ENCODE measurements at regions not wholly inside any gene's neighbourhood (a gene's known extent, or its start where the extent isn't known, plus 50 kb on each side); places are given as distances from the start of the nearest gene placed in this dataset.

DNA sequence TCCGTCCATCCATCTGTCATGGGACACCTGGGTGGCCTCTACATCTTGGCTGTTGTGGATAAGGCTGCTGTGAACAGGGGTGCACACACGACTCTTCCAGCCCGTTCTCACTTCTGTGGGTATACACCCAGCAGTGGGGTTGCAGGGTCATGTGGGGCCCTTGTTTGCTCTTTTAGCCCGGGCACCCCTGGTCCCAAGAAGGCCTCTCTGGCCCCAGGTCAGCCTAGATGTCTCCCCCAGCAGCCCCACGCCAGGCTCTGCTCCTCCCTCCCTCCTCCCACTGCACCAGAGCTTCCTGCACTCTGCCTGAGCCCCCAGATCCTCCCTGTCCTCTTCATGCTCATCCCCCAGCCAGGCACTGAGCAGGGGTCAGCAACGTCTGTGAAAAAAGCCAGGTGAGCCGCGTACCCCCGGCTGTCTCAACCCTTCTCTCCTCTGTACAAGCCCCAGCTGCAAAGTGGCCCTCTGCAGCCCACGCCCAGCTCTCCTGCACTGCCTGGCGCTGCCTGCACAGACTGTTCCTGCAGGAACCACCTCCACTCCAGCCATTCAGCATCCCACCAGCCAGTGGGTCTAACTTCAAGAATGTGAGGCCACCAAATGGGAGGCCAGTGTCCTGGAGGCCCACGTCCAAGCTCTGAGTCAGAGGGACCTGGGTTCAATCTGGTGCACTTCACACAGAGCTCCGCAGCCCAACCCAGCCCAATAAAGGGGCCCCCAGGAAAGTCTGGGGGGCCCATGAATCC lies 1508.9 kb downstream of the BRD1 start:
- TF ChIP-seq, protein P1, sequence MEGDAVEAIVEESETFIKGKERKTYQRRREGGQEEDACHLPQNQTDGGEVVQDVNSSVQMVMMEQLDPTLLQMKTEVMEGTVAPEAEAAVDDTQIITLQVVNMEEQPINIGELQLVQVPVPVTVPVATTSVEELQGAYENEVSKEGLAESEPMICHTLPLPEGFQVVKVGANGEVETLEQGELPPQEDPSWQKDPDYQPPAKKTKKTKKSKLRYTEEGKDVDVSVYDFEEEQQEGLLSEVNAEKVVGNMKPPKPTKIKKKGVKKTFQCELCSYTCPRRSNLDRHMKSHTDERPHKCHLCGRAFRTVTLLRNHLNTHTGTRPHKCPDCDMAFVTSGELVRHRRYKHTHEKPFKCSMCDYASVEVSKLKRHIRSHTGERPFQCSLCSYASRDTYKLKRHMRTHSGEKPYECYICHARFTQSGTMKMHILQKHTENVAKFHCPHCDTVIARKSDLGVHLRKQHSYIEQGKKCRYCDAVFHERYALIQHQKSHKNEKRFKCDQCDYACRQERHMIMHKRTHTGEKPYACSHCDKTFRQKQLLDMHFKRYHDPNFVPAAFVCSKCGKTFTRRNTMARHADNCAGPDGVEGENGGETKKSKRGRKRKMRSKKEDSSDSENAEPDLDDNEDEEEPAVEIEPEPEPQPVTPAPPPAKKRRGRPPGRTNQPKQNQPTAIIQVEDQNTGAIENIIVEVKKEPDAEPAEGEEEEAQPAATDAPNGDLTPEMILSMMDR (IDR thresholded peaks at IDR 0.05; ENCODE audit: low read depth, low read length) = no peak
- H3K27me3 ChIP-seq = no peaks in the 10 kb centered on the region
- H3K4me3 ChIP-seq = no peak overlapping the region
- H3K36me3 ChIP-seq = no peaks in the 10 kb centered on the region
- DNase-seq (ENCODE audit: low read depth in 1 of 2, low spot score in 1 of 2) = no peak
- H3K27ac ChIP-seq = no peak overlapping the region
- no peaks in the 10 kb centered on the region for H3K4me1 ChIP-seq (ENCODE audit: low read depth)
- no peaks in the 10 kb centered on the region for H3K9me3 ChIP-seq (ENCODE audit: low read depth)

DNA sequence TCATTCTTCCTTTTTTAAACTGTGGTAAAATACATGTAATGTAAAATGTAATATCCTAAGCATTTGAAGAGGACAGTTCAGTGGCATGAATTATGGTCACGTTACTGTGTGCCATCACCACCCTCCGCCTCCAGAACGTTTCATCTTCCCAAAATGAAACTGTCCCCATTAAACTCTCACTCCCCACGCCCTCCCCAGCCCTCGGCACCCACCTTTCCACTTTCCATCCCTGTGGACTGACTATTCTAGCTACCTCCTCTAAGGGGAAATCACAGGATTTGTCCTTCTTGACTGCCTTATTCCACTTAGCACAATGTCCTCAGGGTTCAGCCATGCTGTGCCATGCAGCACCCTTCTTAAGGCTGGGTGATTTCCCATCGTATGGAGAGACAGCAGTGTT lies 1509.5 kb downstream of the BRD1 start:
- H3K4me1 ChIP-seq (ENCODE audit: low read depth) = no peaks in the 10 kb centered on the region
- no peak overlapping the region for H3K27ac ChIP-seq
- no peak overlapping the region for H3K4me3 ChIP-seq
- DNase-seq (ENCODE audit: low read depth in 1 of 2, low spot score in 1 of 2) = no peak
- no peaks in the 10 kb centered on the region for H3K36me3 ChIP-seq
- TF ChIP-seq, protein P1 (IDR thresholded peaks at IDR 0.05; ENCODE audit: low read depth, low read length) = no peak
- no peaks in the 10 kb centered on the region for H3K27me3 ChIP-seq
- H3K9me3 ChIP-seq (ENCODE audit: low read depth) = no peaks in the 10 kb centered on the region

DNA sequence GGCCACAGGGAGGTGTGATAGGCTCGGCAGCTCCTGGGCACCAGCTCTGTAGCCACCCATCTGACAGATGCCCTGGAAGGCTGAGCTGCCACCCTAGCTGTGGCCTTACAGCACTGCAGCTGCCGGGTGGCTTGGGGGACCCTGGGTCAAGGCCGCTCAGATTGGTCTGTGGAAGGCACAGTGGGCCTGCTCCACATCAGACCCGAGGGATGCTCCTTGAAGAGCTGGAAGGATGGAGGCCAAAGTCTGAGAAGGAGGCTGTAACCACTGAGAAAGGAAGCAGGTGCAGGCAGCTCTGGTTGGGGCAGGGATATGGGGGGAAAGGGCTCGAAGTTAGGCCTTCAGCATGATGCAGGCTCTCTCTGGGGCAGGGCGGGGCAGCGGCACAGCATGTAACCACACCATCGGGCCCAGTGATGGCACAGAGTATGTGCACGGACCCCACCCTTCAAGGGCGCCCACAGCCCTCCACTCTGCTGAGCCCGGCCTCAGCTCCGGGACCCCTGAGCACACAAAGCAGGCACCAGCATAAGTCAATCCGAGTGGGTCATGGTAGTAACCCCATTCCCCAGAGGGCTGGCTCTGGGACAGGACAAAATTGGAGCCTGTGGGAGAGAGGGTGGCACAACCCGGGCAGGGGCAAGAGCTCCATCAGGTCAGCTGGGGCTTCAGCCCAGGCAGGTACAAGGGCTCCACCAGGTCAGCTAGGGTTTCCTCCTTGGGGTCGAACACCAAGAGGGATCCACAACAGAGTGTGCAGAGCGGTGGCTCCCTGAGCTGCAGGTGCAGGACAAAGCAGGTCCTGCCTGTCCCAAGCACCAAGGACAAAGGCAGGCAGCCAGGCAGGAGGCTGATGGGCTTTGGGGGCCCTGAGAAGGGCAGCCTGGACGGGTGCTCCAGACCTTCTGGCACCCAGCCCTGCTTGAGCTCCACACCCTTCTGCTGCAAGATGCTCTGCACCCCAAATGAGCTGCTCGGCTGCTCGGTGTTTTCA lies 1511.1 kb downstream of the BRD1 start:
- TF ChIP-seq, protein P1 (IDR thresholded peaks at IDR 0.05; ENCODE audit: low read depth, low read length) = no peak
- Histone ChIP-seq H3K27ac (no peak overlapping the region), H3K9me3 (ENCODE audit: low read depth) (no peaks in the 10 kb centered on the region), H3K36me3 (no peaks in the 10 kb centered on the region), H3K4me3 (no peak overlapping the region), H3K4me1 (ENCODE audit: low read depth) (no peaks in the 10 kb centered on the region), H3K27me3 (no peaks in the 10 kb centered on the region)
- DNase-seq (ENCODE audit: low read depth in 1 of 2, low spot score in 1 of 2) = no peak

DNA sequence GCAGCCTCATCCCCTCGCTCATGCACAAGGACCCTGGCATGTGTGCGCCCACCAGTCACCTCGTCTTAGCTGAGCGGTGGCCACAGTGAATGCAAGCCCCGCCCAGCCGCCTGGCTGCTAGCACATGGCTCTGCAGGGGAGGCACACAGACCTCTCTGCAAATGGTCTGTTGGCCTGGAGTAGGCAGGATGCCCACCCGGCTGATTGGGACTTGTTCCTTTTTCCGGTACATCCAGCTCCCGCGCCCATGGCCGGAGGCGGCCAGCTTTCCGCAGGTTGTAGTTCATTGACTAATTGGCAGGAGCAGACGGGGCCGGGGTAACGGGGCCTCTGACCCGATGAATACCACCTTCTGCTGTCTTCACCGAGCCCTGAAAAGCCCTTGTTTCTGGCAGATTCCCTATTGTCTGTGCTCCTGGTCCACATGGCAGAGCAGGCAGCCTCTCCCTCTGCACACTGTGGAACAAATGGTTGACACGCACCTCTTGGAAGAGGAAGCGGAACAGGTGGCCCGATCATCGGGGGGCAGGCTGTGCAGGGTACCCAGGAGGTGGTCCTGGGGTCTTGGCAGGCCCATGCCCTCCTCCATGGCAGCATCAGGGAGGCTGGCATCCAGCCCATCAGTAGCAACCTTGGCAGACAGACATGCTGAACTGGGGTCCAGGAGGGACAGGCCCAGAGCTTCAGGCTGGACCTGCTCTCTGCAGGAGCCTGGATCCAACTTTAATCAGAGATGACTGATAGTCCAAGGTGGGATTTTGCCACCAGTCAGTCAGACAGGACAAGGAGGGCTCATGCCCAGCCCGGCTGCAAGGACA lies 1512.0 kb downstream of the BRD1 start:
- no peaks in the 10 kb centered on the region for H3K4me1 ChIP-seq (ENCODE audit: low read depth)
- no peaks in the 10 kb centered on the region for H3K9me3 ChIP-seq (ENCODE audit: low read depth)
- no peak for DNase-seq (ENCODE audit: low read depth in 1 of 2, low spot score in 1 of 2)
- no peak overlapping the region for H3K27ac ChIP-seq
- TF ChIP-seq, protein P1 (IDR thresholded peaks at IDR 0.05; ENCODE audit: low read depth, low read length) = no peak
- no peaks in the 10 kb centered on the region for H3K36me3 ChIP-seq
- H3K4me3 ChIP-seq = no peak overlapping the region
- H3K27me3 ChIP-seq = no peaks in the 10 kb centered on the region

DNA sequence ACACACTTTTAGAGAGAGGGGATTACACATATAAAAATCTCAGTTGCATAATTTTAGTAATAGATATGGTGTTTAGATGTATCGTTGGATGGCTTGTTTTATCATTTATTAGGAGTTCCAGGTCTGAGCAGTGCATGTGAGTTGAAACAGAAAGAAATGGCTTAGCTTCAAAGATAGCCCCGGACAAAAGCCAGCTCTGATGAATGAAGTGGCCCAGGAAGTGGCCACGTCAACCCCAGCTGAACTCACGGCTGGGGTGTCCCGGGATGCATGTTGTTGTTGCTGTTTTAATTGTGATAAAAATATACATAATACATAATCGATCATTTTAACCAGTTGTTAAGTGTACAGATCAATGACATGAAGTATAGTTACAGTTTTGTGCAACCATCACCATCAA lies 1513.6 kb downstream of the BRD1 start:
- Histone ChIP-seq H3K4me3 (no peak overlapping the region), H3K36me3 (no peaks in the 10 kb centered on the region), H3K4me1 (ENCODE audit: low read depth) (no peaks in the 10 kb centered on the region), H3K27ac (no peak overlapping the region), H3K27me3 (no peaks in the 10 kb centered on the region), H3K9me3 (ENCODE audit: low read depth) (no peaks in the 10 kb centered on the region)
- TF ChIP-seq, protein P1 (IDR thresholded peaks at IDR 0.05; ENCODE audit: low read depth, low read length) = no peak
- no peak for DNase-seq (ENCODE audit: low read depth in 1 of 2, low spot score in 1 of 2)
